ENCODE measurements at regions not wholly inside any gene's neighbourhood (a gene's known extent, or its start where the extent isn't known, plus 50 kb on each side); places are given as distances from the start of the nearest gene placed in this dataset.

GRCh38 chr9:106393226-106393625 is 469.7 kb upstream of the ZNF462 start:
- H3K4me3 ChIP-seq (ENCODE audit: low read depth in 1 of 2, low read length in 2 of 2): no peak overlapping the region
- H3K9ac ChIP-seq (ENCODE audit: low read depth, low read length): no peak overlapping the region
- ATAC-seq (ENCODE audit: insufficient read depth, low read depth) (no peak), DNase-seq (no peak)
- no peak overlapping the region for H3K27ac ChIP-seq (ENCODE audit: low read length)
- H3K79me2 ChIP-seq (ENCODE audit: insufficient read depth, low read length): no peaks in the 10 kb centered on the region
- no peaks in the 10 kb centered on the region for H3K36me3 ChIP-seq (ENCODE audit: insufficient read depth, low read length)
- H3K9me3 ChIP-seq (ENCODE audit: insufficient read depth, low read length, severe bottlenecking): no peaks in the 10 kb centered on the region
- no peak overlapping the region for H3K4me2 ChIP-seq (ENCODE audit: insufficient read depth, low read length)
- no peaks in the 10 kb centered on the region for H3K4me1 ChIP-seq (ENCODE audit: insufficient read depth, low read length)
- H4K20me1 ChIP-seq (ENCODE audit: insufficient read depth, low read length): no peaks in the 10 kb centered on the region
- TF ChIP-seq EZH2 (IDR thresholded peaks at IDR 0.05; ENCODE audit: borderline replicate concordance, low read depth, low read length, severe bottlenecking): no peak
- no peak for TF ChIP-seq CTCF (IDR thresholded peaks at IDR 0.05; ENCODE audit: borderline replicate concordance, extremely low read depth, low read length, poor library complexity, severe bottlenecking)
- H2AFZ ChIP-seq (ENCODE audit: low read depth, low read length): no peak overlapping the region
- no peaks in the 10 kb centered on the region for H3K27me3 ChIP-seq (ENCODE audit: insufficient read depth, low read length, poor library complexity)

GRCh38 chr9:106400170-106400569 is 462.8 kb upstream of the ZNF462 start:
- ATAC-seq (ENCODE audit: insufficient read depth, low read depth) (no peak), DNase-seq (no peak)
- Histone ChIP-seq H3K4me2 (ENCODE audit: insufficient read depth, low read length) (no peak overlapping the region), H3K79me2 (ENCODE audit: insufficient read depth, low read length) (no peaks in the 10 kb centered on the region), H2AFZ (ENCODE audit: low read depth, low read length) (no peak overlapping the region), H4K20me1 (ENCODE audit: insufficient read depth, low read length) (no peaks in the 10 kb centered on the region), H3K4me1 (ENCODE audit: insufficient read depth, low read length) (no peaks in the 10 kb centered on the region), H3K4me3 (ENCODE audit: low read depth in 1 of 2, low read length in 2 of 2) (no peak overlapping the region), H3K36me3 (ENCODE audit: insufficient read depth, low read length) (no peaks in the 10 kb centered on the region), H3K9me3 (ENCODE audit: insufficient read depth, low read length, severe bottlenecking) (no peaks in the 10 kb centered on the region), H3K9ac (ENCODE audit: low read depth, low read length) (no peak overlapping the region), H3K27ac (ENCODE audit: low read length) (no peak overlapping the region), H3K27me3 (ENCODE audit: insufficient read depth, low read length, poor library complexity) (no peaks in the 10 kb centered on the region)
- TF ChIP-seq CTCF (IDR thresholded peaks at IDR 0.05; ENCODE audit: borderline replicate concordance, extremely low read depth, low read length, poor library complexity, severe bottlenecking) (no peak), EZH2 (IDR thresholded peaks at IDR 0.05; ENCODE audit: borderline replicate concordance, low read depth, low read length, severe bottlenecking) (no peak)

- H3K36me3 ChIP-seq (ENCODE audit: insufficient read depth, low read length): no peaks in the 10 kb centered on the region
- no peak overlapping the region for H3K4me2 ChIP-seq (ENCODE audit: insufficient read depth, low read length)
- ATAC-seq (ENCODE audit: insufficient read depth, low read depth): no peak
- no peaks in the 10 kb centered on the region for H3K27me3 ChIP-seq (ENCODE audit: insufficient read depth, low read length, poor library complexity)
- no peak overlapping the region for H2AFZ ChIP-seq (ENCODE audit: low read depth, low read length)
- H3K4me1 ChIP-seq (ENCODE audit: insufficient read depth, low read length): no peaks in the 10 kb centered on the region
- H3K4me3 ChIP-seq (ENCODE audit: low read depth in 1 of 2, low read length in 2 of 2): no peak overlapping the region
- TF ChIP-seq EZH2 (IDR thresholded peaks at IDR 0.05; ENCODE audit: borderline replicate concordance, low read depth, low read length, severe bottlenecking) (no peak), CTCF (IDR thresholded peaks at IDR 0.05; ENCODE audit: borderline replicate concordance, extremely low read depth, low read length, poor library complexity, severe bottlenecking) (no peak)
- no peak overlapping the region for H3K9ac ChIP-seq (ENCODE audit: low read depth, low read length)
- no peaks in the 10 kb centered on the region for H3K79me2 ChIP-seq (ENCODE audit: insufficient read depth, low read length)
- no peak overlapping the region for H3K27ac ChIP-seq (ENCODE audit: low read length)
- DNase-seq: no peak
- H3K9me3 ChIP-seq (ENCODE audit: insufficient read depth, low read length, severe bottlenecking): no peaks in the 10 kb centered on the region
- H4K20me1 ChIP-seq (ENCODE audit: insufficient read depth, low read length): no peaks in the 10 kb centered on the region
Measured at GRCh38 chr9:106400950-106401349, 462.0 kb upstream of the ZNF462 start.

GRCh38 chr9:106403081-106403480 is 459.9 kb upstream of the ZNF462 start:
- Histone ChIP-seq H3K4me2 (ENCODE audit: insufficient read depth, low read length) (no peak overlapping the region), H3K27me3 (ENCODE audit: insufficient read depth, low read length, poor library complexity) (no peaks in the 10 kb centered on the region), H3K9ac (ENCODE audit: low read depth, low read length) (no peak overlapping the region), H3K4me1 (ENCODE audit: insufficient read depth, low read length) (no peaks in the 10 kb centered on the region), H3K27ac (ENCODE audit: low read length) (no peak overlapping the region), H3K79me2 (ENCODE audit: insufficient read depth, low read length) (no peaks in the 10 kb centered on the region), H3K36me3 (ENCODE audit: insufficient read depth, low read length) (no peaks in the 10 kb centered on the region), H3K4me3 (ENCODE audit: low read depth in 1 of 2, low read length in 2 of 2) (no peak overlapping the region), H4K20me1 (ENCODE audit: insufficient read depth, low read length) (no peaks in the 10 kb centered on the region), H3K9me3 (ENCODE audit: insufficient read depth, low read length, severe bottlenecking) (no peaks in the 10 kb centered on the region), H2AFZ (ENCODE audit: low read depth, low read length) (no peak overlapping the region)
- TF ChIP-seq EZH2 (IDR thresholded peaks at IDR 0.05; ENCODE audit: borderline replicate concordance, low read depth, low read length, severe bottlenecking): no peak
- TF ChIP-seq CTCF (IDR thresholded peaks at IDR 0.05; ENCODE audit: borderline replicate concordance, extremely low read depth, low read length, poor library complexity, severe bottlenecking): no peak
- no peak for DNase-seq
- ATAC-seq (ENCODE audit: insufficient read depth, low read depth): no peak

All from DND-41 (cell line).